Ovary (tissue), 7 donors: ENCODE measurements at regions not wholly inside any gene's neighbourhood (a gene's known extent, or its start where the extent isn't known, plus 50 kb on each side); places are given as distances from the start of the nearest gene placed in this dataset.
"Not testable (repeated sequence)": the region's sequence is repeated elsewhere in the genome, so short reads cannot be mapped to it uniquely, and the experiment has no call there.

Source experiments
- DNase-seq, 5 donors: peaks; one replicate each; pipeline ENCODE4 v3.0.0-alpha.2; 2019 to 2020
- H3K27ac ChIP-seq, 2 donors: fragments of 200-600 bp; one replicate each; pipeline versions ENCODE4 v1.5.1 to v1.8.0; 2019 to 2022
- H3K27me3 ChIP-seq: fragments of 200-600 bp; one replicate; pipeline ENCODE4 v1.8.0; 2022
- H3K36me3 ChIP-seq: fragments of 200-600 bp; sonication (generic); one replicate; pipeline ENCODE4 v1.5.1; 2019
- H3K4me1 ChIP-seq: one replicate; pipeline ENCODE4 v1.8.1; 2013; ENCODE audit warnings: mild to moderate bottlenecking, moderate library complexity; ENCODE audit not compliant: insufficient read depth
- H3K4me3 ChIP-seq: fragments of 200-600 bp; sonication (generic); one replicate; pipeline ENCODE4 v1.5.1; 2017
- H3K9me3 ChIP-seq, 2 donors: fragments of 200-600 bp in 1 of 2; sonication (generic) in 1 of 2; one replicate each; pipeline versions ENCODE4 v1.5.1 to v1.8.1; 2013 to 2019; ENCODE audit warnings: mild to moderate bottlenecking in 1 of 2, moderate library complexity in 1 of 2
- EP300 ChIP-seq: sonication (generic); formaldehyde crosslinking; IDR thresholded peaks from one replicate; pipeline ENCODE4 v1.6.1; 2017; ENCODE audit warnings: antibody characterized with exemption
- POLR2A ChIP-seq: fragments of 450-650 bp; IDR thresholded peaks from one replicate; pipeline ENCODE4 v1.6.1; 2017; ENCODE audit warnings: antibody characterized with exemption, mild to moderate bottlenecking, moderate library complexity
- WGBS, 3 donors: extraction: QIAGEN DNeasy Blood & Tissue Kit in 1 of 3; methylation state at CpG; one replicate each; pipeline versions ENCODE4 v1.1.5 to v1.1.7; 2013 to 2017; 5-methylcytosine and 5-hydroxymethylcytosine counted together
- intact Hi-C, 4 donors: fragments of 100-400 bp; cut with DNase I; formaldehyde crosslinking; loops; one replicate each; pipeline versions ENCODE4 v1.11.0 to v1.15.1; 2022 to 2023
- TF ChIP-seq, protein P1 (sequence below), 3 donors: fragments of 450-650 bp in 2 of 3; fragments of 200-600 bp in 1 of 3; IDR thresholded peaks; one replicate each; pipeline versions ENCODE4 v1.5.1 to v1.8.0; 2016 to 2022; ENCODE audit warnings: antibody characterized with exemption in 3 of 3, mild to moderate bottlenecking in 1 of 3
- donor health status: DM: no; HTN: no; CAD: no; lungs with moderate emphysema.
- donor health status: DM: no; HTN: no; CAD: no.
- donor health status: Bipolar disorder and iron deficiency.
- donor health status: DM: no; HTN: no; CAD: no.
- donor health status: DM: yes; HTN: yes; CAD: no.

DNA sequence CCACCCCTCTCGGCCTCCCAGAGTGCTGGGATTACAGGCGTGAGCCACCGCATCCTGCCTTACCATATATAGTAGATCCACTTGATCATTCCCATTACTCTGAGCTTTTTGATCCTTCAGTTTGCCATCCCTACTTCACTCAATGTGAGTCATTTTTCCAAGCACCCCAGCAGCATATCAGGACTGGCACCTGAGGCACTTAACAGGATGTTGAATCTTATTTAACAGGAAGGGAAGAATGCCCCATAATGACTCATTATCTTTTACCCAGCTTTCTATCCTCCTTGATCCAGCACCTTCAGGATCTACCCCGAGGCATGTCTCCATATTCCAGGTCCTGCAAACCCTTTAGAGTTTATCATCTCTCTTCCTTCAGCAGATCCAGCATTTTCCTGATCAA lies 84.9 kb upstream of the CMKLR1 start:
- no peaks in the 10 kb centered on the region for H3K4me1 ChIP-seq
- 71 to 90% (median 78%) methylated on average over 4 of the region's 4 CpGs for WGBS, 3 donors
- no peaks in the 10 kb centered on the region for H3K27me3 ChIP-seq
- H3K9me3 ChIP-seq = no peaks in the 10 kb centered on the region
- no peak for TF ChIP-seq POLR2A
- TF ChIP-seq EP300 = no peak
- TF ChIP-seq, protein P1, sequence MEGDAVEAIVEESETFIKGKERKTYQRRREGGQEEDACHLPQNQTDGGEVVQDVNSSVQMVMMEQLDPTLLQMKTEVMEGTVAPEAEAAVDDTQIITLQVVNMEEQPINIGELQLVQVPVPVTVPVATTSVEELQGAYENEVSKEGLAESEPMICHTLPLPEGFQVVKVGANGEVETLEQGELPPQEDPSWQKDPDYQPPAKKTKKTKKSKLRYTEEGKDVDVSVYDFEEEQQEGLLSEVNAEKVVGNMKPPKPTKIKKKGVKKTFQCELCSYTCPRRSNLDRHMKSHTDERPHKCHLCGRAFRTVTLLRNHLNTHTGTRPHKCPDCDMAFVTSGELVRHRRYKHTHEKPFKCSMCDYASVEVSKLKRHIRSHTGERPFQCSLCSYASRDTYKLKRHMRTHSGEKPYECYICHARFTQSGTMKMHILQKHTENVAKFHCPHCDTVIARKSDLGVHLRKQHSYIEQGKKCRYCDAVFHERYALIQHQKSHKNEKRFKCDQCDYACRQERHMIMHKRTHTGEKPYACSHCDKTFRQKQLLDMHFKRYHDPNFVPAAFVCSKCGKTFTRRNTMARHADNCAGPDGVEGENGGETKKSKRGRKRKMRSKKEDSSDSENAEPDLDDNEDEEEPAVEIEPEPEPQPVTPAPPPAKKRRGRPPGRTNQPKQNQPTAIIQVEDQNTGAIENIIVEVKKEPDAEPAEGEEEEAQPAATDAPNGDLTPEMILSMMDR (IDR thresholded peaks at IDR 0.05) = no peak
- intact Hi-C loops = no loop called here
- no peak for DNase-seq
- no peak overlapping the region for H3K27ac ChIP-seq
- H3K4me3 ChIP-seq = no peak overlapping the region
- no peaks in the 10 kb centered on the region for H3K36me3 ChIP-seq

DNA sequence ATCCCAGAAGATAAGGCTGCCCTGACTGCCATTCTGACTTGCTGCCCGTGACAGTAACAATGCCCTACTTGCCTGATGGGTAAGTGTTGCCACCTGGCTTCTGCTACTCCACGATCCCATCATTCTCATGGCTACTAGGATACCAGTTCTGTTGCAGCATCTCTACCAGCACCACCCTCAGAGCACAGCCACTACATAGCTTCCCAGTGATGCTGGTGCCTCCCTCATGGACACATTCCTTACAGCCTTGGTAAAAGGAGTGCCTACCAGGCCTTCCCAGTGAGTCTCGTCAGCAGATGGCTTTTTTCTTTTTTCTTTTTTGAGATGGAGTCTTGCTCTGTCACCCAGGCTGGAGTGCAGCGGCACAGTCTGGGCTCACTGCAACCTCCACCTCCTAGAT lies 84.4 kb upstream of the CMKLR1 start:
- 75 to 91% (median 79%) methylated on average over 4 of the region's 4 CpGs for WGBS, 3 donors
- no peak overlapping the region for H3K4me3 ChIP-seq
- no peak overlapping the region for H3K27ac ChIP-seq
- intact Hi-C loops = no loop called here
- no peak for TF ChIP-seq POLR2A
- no peak for TF ChIP-seq EP300
- TF ChIP-seq, protein P1 (IDR thresholded peaks at IDR 0.05) = no peak
- no peaks in the 10 kb centered on the region for H3K27me3 ChIP-seq
- no peaks in the 10 kb centered on the region for H3K36me3 ChIP-seq
- H3K4me1 ChIP-seq = no peaks in the 10 kb centered on the region
- DNase-seq = no peak
- no peaks in the 10 kb centered on the region for H3K9me3 ChIP-seq

DNA sequence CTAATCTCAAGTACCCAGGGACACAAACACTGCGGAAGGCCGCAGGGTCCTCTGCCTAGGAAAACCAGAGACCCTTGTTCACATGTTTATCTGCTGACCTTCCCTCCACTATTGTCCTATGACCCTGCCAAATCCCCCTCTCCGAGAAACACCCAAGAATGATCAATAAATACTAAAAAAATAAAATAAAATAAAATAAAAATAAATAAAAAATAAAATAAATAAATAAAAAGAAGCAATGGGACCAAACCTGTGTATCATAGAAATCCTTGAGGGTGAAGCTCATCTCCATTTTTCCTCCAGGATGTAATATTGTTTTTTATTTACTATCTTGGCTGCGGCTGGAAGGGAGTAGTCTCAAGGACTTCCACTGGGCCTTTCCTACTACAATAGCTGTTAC lies 82.0 kb upstream of the CMKLR1 start:
- DNase-seq, H3K4me3 ChIP-seq, H3K4me1 ChIP-seq, H3K27ac ChIP-seq, H3K36me3 ChIP-seq, intact Hi-C loops, H3K9me3 ChIP-seq, H3K27me3 ChIP-seq: not testable (repeated sequence)
- WGBS, 3 donors = 42 to 69% (median 62%) methylated on average over 2 to 4 of the region's 4 CpGs

DNA sequence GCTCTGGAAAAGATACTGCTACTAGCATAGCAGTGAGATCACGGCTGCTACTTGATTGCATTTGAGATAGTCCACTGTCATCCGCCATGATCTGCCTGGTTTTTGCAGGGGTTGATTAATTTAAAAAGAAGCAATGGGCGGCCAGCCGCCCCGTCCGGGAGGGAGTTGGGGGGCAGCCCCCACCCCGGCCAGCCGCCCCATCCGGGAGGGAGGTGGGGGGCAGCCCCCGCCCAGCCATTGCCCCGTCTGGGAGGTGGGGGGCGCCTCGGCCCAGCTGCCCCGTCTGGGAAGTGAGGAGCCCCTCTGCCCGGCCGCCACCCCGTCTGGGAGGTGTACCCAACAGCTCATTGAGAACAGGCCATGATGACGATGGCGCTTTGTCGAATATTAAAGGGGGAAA lies 81.3 kb upstream of the CMKLR1 start:
- H3K27ac ChIP-seq, H3K9me3 ChIP-seq, H3K27me3 ChIP-seq, H3K36me3 ChIP-seq, H3K4me3 ChIP-seq, H3K4me1 ChIP-seq, intact Hi-C loops, DNase-seq: not testable (repeated sequence)
- WGBS, 3 donors = 89 to 95% (median 90%) methylated on average over 20 of the region's 20 CpGs

DNA sequence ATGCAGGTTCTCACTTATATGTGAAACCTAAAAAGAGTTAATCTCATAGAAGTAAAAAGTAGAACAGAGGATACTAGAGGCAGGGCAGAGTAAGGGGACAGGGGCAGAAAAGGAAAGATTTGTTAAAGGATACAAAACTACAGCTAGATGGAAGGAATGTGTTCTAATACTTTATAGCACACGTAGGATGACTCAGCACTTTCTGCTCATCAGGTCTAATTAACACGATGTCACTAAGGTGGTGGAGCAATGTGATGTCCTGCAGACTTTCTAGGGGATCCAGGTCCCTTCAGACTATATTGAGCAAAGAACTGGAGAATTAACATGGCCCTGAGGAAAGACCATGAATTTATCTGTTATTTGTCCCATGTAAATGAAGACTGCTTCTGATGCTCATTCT lies 80.8 kb upstream of the CMKLR1 start:
- Histone ChIP-seq H3K27me3 (no peaks in the 10 kb centered on the region), H3K36me3 (no peaks in the 10 kb centered on the region), H3K4me3 (no peak overlapping the region), H3K27ac (no peak overlapping the region), H3K4me1 (no peaks in the 10 kb centered on the region), H3K9me3 (no peaks in the 10 kb centered on the region)
- 72 to 77% (median 76%) methylated on average over 2 of the region's 2 CpGs for WGBS, 3 donors
- no peak for DNase-seq
- intact Hi-C loops = no loop called here
- no peak for TF ChIP-seq EP300
- TF ChIP-seq, protein P1 (IDR thresholded peaks at IDR 0.05) = no peak
- no peak for TF ChIP-seq POLR2A
